Stomach (tissue), 8 donors: ENCODE measurements at regions not wholly inside any gene's neighbourhood (a gene's known extent, or its start where the extent isn't known, plus 50 kb on each side); places are given as distances from the start of the nearest gene placed in this dataset.

ENCODE experiments used
- DNase-seq, 2 donors: peaks; one replicate each; pipeline versions ENCODE4 v3.0.0 to v3.0.0-alpha.2; 2013 to 2019
- H3K27ac ChIP-seq, 5 donors: fragments of 200-600 bp in 4 of 5; sonication (generic) in 4 of 5; one replicate each; pipeline ENCODE4 v1.5.1; 2013 to 2019; ENCODE audit warnings: mild to moderate bottlenecking in 1 of 5, moderate library complexity in 1 of 5
- H3K27me3 ChIP-seq, 3 donors: fragments of 200-600 bp; sonication (generic); one replicate each; pipeline ENCODE4 v1.5.1; 2017 to 2019; ENCODE audit warnings: mixed run types in 1 of 3
- H3K36me3 ChIP-seq, 4 donors: fragments of 200-600 bp; sonication (generic); 1 replicate in 3 of 4; 2 replicates in 1 of 4; pipeline ENCODE4 v1.5.1; 2016 to 2019
- H3K4me1 ChIP-seq, 4 donors: fragments of 200-600 bp; sonication (generic); one replicate each; pipeline ENCODE4 v1.5.1; 2016 to 2019
- H3K4me3 ChIP-seq, 4 donors: fragments of 200-600 bp; sonication (generic) in 3 of 4; one replicate each; pipeline ENCODE4 v1.5.1; 2016 to 2019; ENCODE audit warnings: mild to moderate bottlenecking in 1 of 4
- H3K9me3 ChIP-seq, 4 donors: fragments of 200-600 bp; sonication (generic); one replicate each; pipeline ENCODE4 v1.5.1; 2016 to 2019
- CTCF ChIP-seq, 7 experiments: fragments of 450-650 bp in 4 of 7; fragments of 200-600 bp in 3 of 7; sonication (generic) in 3 of 7; IDR thresholded peaks; one replicate each; pipeline ENCODE4 v1.5.1; 2016 to 2019; ENCODE audit warnings: antibody characterized with exemption in 7 of 7, control low read depth in 2 of 7, mild to moderate bottlenecking in 1 of 7
- EP300 ChIP-seq: sonication (generic); formaldehyde crosslinking; IDR thresholded peaks from one replicate; pipeline ENCODE4 v1.6.1; 2017; ENCODE audit warnings: antibody characterized with exemption
- POLR2A ChIP-seq, 4 donors: fragments of 450-650 bp; IDR thresholded peaks; one replicate each; pipeline ENCODE4 v1.6.1; 2016; ENCODE audit warnings: antibody characterized with exemption in 4 of 4, control low read depth in 2 of 4, mild to moderate bottlenecking in 1 of 4, moderate library complexity in 1 of 4
- POLR2AphosphoS5 ChIP-seq, 3 donors: sonication (generic); formaldehyde crosslinking; IDR thresholded peaks; one replicate each; pipeline ENCODE4 v1.6.1; 2016; ENCODE audit warnings: antibody characterized with exemption in 3 of 3
- WGBS, 5 donors: extraction: QIAGEN DNeasy Blood & Tissue Kit in 3 of 5; methylation state at CpG; one replicate each; pipeline versions ENCODE4 v1.1.5 to v1.1.7; 2013 to 2018; 5-methylcytosine and 5-hydroxymethylcytosine counted together
- intact Hi-C: fragments of 100-400 bp; cut with DNase I; formaldehyde crosslinking; loops from one replicate; pipeline ENCODE4 v1.15.1; 2023; ENCODE audit warnings: low total_unique reads
- donor health status: healthy with polysubstance abuse.
- donor health status: Bipolar disorder and iron deficiency.
- donor health status: healthy.

- DNase-seq: no peak
- no peak overlapping the region for H3K27ac ChIP-seq
- H3K36me3 ChIP-seq: no peaks in the 10 kb centered on the region
- TF ChIP-seq POLR2AphosphoS5 (IDR thresholded peaks at IDR 0.05) (no peak), POLR2A (IDR thresholded peaks at IDR 0.05) (no peak), EP300 (no peak), CTCF (IDR thresholded peaks at IDR 0.05) (no peak)
- no peak overlapping the region for H3K4me3 ChIP-seq
- 26 to 91% (median 84%) methylated on average over 2 of the region's 2 CpGs for whole genome bisulfite sequencing, 5 donors
- no peaks in the 10 kb centered on the region for H3K4me1 ChIP-seq
- H3K27me3 ChIP-seq: no peaks in the 10 kb centered on the region
- intact Hi-C loops: no loop called here
- H3K9me3 ChIP-seq: no peaks in the 10 kb centered on the region
These were observed 220.7 kb downstream of the PDCD6IP start for GRCh38 chr3:34019158-34019557.

GRCh38 chr3:34020170-34020569 is 221.7 kb downstream of the PDCD6IP start:
- TF ChIP-seq CTCF (IDR thresholded peaks at IDR 0.05): no peak
- TF ChIP-seq POLR2AphosphoS5 (IDR thresholded peaks at IDR 0.05): no peak
- TF ChIP-seq POLR2A (IDR thresholded peaks at IDR 0.05): no peak
- no peak for TF ChIP-seq EP300
- Histone ChIP-seq H3K27me3 (no peaks in the 10 kb centered on the region), H3K4me3 (no peak overlapping the region), H3K27ac (no peak overlapping the region), H3K36me3 (no peaks in the 10 kb centered on the region), H3K9me3 (no peaks in the 10 kb centered on the region), H3K4me1 (no peaks in the 10 kb centered on the region)
- DNase-seq: no peak
- intact Hi-C loops: no loop called here

- intact Hi-C loops: no loop called here
- Histone ChIP-seq H3K4me1 (no peaks in the 10 kb centered on the region), H3K4me3 (no peak overlapping the region), H3K27me3 (no peaks in the 10 kb centered on the region), H3K9me3 (no peaks in the 10 kb centered on the region), H3K36me3 (no peaks in the 10 kb centered on the region), H3K27ac (no peak overlapping the region)
- TF ChIP-seq POLR2AphosphoS5 (IDR thresholded peaks at IDR 0.05) (no peak), POLR2A (IDR thresholded peaks at IDR 0.05) (no peak), CTCF (IDR thresholded peaks at IDR 0.05) (no peak), EP300 (no peak)
- DNase-seq: no peak
- 68 to 72% (median 70%) methylated on average over 8 of the region's 8 CpGs for WGBS, 5 donors
These were observed 222.6 kb downstream of the PDCD6IP start for GRCh38 chr3:34020726-34021680.

GRCh38 chr3:34022147-34022546 is 223.7 kb downstream of the PDCD6IP start:
- Histone ChIP-seq H3K9me3 (no peaks in the 10 kb centered on the region), H3K4me1 (no peaks in the 10 kb centered on the region), H3K4me3 (no peak overlapping the region), H3K27ac (no peak overlapping the region), H3K36me3 (no peaks in the 10 kb centered on the region), H3K27me3 (no peaks in the 10 kb centered on the region)
- DNase-seq: no peak
- 70 to 92% (median 83%) methylated on average over 2 of the region's 2 CpGs for WGBS, 5 donors
- TF ChIP-seq CTCF (IDR thresholded peaks at IDR 0.05) (no peak), POLR2A (IDR thresholded peaks at IDR 0.05) (no peak), POLR2AphosphoS5 (IDR thresholded peaks at IDR 0.05) (no peak), EP300 (no peak)
- intact Hi-C loops: no loop called here
